K562 (cell line): ENCODE measurements at regions not wholly inside any gene's neighbourhood (a gene's known extent, or its start where the extent isn't known, plus 50 kb on each side); places are given as distances from the start of the nearest gene placed in this dataset.

Source experiments
- CHD2 ChIP-seq: IDR thresholded peaks from 2 replicates; pipeline ENCODE4 v1.6.1; 2011; ENCODE audit warnings: low read depth, low read length
- DPF2 ChIP-seq: fragments of 450-650 bp; IDR thresholded peaks from 2 replicates; pipeline ENCODE4 v1.6.1; 2016
- FOS ChIP-seq: IDR thresholded peaks from 3 replicates; pipeline ENCODE4 v1.6.1; 2011; ENCODE audit not compliant: insufficient read length; ENCODE audit errors: extremely low read depth
- GTF2A2 ChIP-seq: IDR thresholded peaks from 2 replicates; pipeline ENCODE4 v1.6.1; 2016; ENCODE audit warnings: mild to moderate bottlenecking, missing genetic modification characterization, missing compliant biosample characterization
- HNRNPL ChIP-seq: fragments of 200-400 bp; formaldehyde crosslinking; IDR thresholded peaks from 2 replicates; pipeline ENCODE4 v1.6.1; 2017; ENCODE audit warnings: low read depth, mild to moderate bottlenecking, low read length
- RAD21 ChIP-seq, 2 experiments: fragments of 250-450 bp in 1 of 2; fragments of 450-650 bp in 1 of 2; sonication (Bioruptor Pico) in 1 of 2; formaldehyde crosslinking in 1 of 2; IDR thresholded peaks in 1 of 2; conservative IDR thresholded peaks in 1 of 2; 2 replicates each; pipeline versions ENCODE4 v1.4.0 to v1.8.0; 2020 to 2022; ENCODE audit warnings: mild to moderate bottlenecking in 2 of 2, moderate library complexity in 1 of 2
- TF ChIP-seq, protein P1 (sequence below), 3 experiments: IDR thresholded peaks in 2 of 3; conservative IDR thresholded peaks in 1 of 3; 2 replicates each; pipeline ENCODE4 v1.5.1; 2011 to 2012; ENCODE audit warnings: low read length in 3 of 3, mild to moderate bottlenecking in 3 of 3, control low read depth in 2 of 3, improper control_type of control experiment in 1 of 3, inconsistent platforms in 1 of 3, low read depth in 1 of 3, mixed read lengths in 1 of 3, moderate library complexity in 1 of 3; ENCODE audit not compliant: insufficient read depth in 2 of 3
- TF ChIP-seq, protein P2 (sequence below): IDR thresholded peaks from 2 replicates; pipeline ENCODE4 v1.6.1; 2016; ENCODE audit warnings: missing genetic modification characterization, missing compliant biosample characterization
- TF ChIP-seq, protein P3 (sequence below): fragments of 450-650 bp; formaldehyde crosslinking; IDR thresholded peaks from 2 replicates; pipeline ENCODE4 v1.4.0; 2020; ENCODE audit warnings: mild to moderate bottlenecking, moderate library complexity
- TF ChIP-seq, protein P4 (sequence below): sonication (generic); formaldehyde crosslinking; IDR thresholded peaks from 2 replicates; pipeline ENCODE4 v1.8.0; 2022; ENCODE audit warnings: missing genetic modification reagents, mild to moderate bottlenecking, borderline replicate concordance

DNA sequence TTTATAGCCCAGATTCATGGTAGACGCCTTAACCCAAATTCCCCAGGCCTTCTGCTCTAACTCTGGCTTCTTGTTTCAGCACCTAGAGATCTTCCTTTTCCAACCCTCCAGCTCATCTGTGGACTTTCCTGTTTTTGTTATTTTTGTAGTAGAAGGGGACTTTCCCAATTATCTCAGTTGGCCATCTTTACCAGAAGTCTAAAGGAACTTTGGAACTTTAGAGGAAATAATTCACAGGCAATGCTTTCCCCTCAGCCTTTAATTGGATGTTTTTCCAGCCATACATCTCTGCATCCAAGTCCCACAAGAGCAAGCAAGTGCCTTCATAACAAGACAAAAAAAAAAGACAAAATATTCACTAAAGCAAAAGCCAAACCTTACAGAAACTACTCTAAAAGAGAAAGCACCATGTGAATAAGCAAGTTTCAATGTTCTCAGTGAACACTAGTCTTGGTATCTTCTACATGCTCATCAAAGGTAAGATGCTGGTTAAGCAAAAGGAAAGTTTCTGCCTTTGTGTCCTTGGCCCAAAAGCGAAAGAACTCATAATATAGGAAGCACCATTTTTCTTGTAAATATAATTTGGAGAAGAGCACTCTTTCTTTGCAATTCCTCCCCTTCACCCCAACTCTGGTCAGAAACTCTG, 377.3 kb downstream of the SETD4 start:
- TF ChIP-seq, protein P1, sequence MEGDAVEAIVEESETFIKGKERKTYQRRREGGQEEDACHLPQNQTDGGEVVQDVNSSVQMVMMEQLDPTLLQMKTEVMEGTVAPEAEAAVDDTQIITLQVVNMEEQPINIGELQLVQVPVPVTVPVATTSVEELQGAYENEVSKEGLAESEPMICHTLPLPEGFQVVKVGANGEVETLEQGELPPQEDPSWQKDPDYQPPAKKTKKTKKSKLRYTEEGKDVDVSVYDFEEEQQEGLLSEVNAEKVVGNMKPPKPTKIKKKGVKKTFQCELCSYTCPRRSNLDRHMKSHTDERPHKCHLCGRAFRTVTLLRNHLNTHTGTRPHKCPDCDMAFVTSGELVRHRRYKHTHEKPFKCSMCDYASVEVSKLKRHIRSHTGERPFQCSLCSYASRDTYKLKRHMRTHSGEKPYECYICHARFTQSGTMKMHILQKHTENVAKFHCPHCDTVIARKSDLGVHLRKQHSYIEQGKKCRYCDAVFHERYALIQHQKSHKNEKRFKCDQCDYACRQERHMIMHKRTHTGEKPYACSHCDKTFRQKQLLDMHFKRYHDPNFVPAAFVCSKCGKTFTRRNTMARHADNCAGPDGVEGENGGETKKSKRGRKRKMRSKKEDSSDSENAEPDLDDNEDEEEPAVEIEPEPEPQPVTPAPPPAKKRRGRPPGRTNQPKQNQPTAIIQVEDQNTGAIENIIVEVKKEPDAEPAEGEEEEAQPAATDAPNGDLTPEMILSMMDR (IDR thresholded peaks at IDR 0.05 in 2 of 3, conservative IDR thresholded peaks at IDR 0.05 in 1 of 3; ENCODE audit: insufficient read depth in 2 of 3, low read depth in 1 of 3, low read length in 3 of 3): no peak
- no peak for TF ChIP-seq FOS
- TF ChIP-seq, protein P2, sequence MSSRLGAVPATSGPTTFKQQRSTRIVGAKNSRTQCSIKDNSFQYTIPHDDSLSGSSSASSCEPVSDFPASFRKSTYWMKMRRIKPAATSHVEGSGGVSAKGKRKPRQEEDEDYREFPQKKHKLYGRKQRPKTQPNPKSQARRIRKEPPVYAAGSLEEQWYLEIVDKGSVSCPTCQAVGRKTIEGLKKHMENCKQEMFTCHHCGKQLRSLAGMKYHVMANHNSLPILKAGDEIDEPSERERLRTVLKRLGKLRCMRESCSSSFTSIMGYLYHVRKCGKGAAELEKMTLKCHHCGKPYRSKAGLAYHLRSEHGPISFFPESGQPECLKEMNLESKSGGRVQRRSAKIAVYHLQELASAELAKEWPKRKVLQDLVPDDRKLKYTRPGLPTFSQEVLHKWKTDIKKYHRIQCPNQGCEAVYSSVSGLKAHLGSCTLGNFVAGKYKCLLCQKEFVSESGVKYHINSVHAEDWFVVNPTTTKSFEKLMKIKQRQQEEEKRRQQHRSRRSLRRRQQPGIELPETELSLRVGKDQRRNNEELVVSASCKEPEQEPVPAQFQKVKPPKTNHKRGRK: no peak
- no peak for TF ChIP-seq GTF2A2 (tag)
- no peak for TF ChIP-seq HNRNPL
- TF ChIP-seq, protein P3, sequence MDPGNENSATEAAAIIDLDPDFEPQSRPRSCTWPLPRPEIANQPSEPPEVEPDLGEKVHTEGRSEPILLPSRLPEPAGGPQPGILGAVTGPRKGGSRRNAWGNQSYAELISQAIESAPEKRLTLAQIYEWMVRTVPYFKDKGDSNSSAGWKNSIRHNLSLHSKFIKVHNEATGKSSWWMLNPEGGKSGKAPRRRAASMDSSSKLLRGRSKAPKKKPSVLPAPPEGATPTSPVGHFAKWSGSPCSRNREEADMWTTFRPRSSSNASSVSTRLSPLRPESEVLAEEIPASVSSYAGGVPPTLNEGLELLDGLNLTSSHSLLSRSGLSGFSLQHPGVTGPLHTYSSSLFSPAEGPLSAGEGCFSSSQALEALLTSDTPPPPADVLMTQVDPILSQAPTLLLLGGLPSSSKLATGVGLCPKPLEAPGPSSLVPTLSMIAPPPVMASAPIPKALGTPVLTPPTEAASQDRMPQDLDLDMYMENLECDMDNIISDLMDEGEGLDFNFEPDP (CRISPR knock-in tag): no peak
- no peak for TF ChIP-seq DPF2
- TF ChIP-seq RAD21 (CRISPR knock-in tag; conservative IDR thresholded peaks at IDR 0.05 in 1 of 2, IDR thresholded peaks at IDR 0.05 in 1 of 2): no peak
- no peak for TF ChIP-seq CHD2
- TF ChIP-seq, protein P4, sequence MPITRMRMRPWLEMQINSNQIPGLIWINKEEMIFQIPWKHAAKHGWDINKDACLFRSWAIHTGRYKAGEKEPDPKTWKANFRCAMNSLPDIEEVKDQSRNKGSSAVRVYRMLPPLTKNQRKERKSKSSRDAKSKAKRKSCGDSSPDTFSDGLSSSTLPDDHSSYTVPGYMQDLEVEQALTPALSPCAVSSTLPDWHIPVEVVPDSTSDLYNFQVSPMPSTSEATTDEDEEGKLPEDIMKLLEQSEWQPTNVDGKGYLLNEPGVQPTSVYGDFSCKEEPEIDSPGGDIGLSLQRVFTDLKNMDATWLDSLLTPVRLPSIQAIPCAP (CRISPR knock-in tag): no peak
